AG09309 (cell line): ENCODE measurements at regions not wholly inside any gene's neighbourhood (a gene's known extent, or its start where the extent isn't known, plus 50 kb on each side); places are given as distances from the start of the nearest gene placed in this dataset.

Source experiments
- DNase-seq: peaks from one replicate; pipeline ENCODE4 v3.0.0-alpha.2; 2010; ENCODE audit warnings: low read depth
- H3K4me3 ChIP-seq: 2 replicates; pipeline ENCODE4 v1.5.1; 2011; ENCODE audit warnings: mild to moderate bottlenecking, low read depth, low read length, moderate library complexity; ENCODE audit not compliant: control insufficient read depth
- CTCF ChIP-seq: IDR thresholded peaks from 2 replicates; pipeline ENCODE4 v1.5.1; 2011; ENCODE audit warnings: mild to moderate bottlenecking, low read depth, low read length, inconsistent platforms; ENCODE audit not compliant: insufficient read depth, control insufficient read depth; ENCODE audit errors: missing control alignments

- no peak for DNase-seq
- no peak for TF ChIP-seq CTCF
Observed at GRCh38 chr3:182384221-182384620, 409.1 kb upstream of the ATP11B start.

GRCh38 chr3:182385356-182385755, 407.9 kb upstream of the ATP11B start:
- DNase-seq, result no peak
- H3K4me3 ChIP-seq, result no peak overlapping the region
- TF ChIP-seq CTCF, result no peak

More at GRCh38 chr3:182384221-182384620, 409.1 kb upstream of the ATP11B start:
- no peak overlapping the region for H3K4me3 ChIP-seq

DNA sequence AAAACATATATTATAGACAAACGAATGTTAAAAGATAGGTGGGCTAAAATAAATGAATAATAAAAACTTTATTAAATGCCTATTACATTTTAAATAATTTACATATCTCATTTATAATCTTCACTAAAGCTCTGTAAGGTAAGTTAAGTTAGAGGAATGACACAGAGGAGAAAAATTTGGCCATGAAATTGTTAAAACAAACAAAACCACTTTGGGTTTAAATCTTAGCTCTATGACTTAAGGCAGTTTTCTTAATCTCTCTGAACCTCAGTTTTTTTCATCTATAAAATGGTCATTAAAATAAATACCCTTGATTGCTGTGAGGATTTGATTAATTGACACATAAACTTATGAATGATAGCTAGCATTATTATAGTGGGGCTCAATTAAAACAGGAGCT, 404.8 kb upstream of the ATP11B start:
- H3K4me3 ChIP-seq, result no peak overlapping the region
- no peak for TF ChIP-seq CTCF
- no peak for DNase-seq

DNA sequence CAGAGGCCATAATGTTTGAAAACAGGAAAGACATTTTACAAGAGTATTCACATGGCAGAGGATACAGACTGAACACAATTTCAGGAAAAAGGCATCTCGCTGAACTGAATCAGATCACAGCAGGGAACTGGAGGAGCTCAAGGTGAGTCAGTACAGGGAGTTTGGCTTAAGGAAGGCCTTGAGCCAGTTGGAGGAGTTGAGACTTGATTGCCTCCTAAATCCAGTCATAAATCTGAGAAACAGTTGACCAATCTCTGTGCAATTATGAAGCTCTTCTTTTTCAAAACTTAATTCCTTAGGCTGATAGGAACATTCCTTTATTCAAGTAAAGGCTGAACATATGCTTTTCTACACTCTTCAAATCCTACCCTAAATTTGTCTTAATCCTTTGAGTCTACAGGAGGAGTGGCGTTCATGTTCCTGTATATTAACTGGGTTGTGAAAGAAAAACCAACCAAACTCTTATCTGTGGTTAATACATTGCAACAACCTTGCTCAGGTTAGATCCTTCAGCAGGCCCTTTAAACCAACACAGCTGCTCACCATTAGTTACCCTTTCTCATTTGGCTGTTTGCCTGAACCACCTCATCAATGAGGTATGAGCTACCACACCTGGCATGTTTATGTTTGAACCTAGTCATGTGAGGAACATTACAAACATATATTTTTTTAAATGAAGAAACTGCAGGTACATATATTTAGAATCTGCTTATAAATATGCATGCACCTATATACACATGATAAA, 404.1 kb upstream of the ATP11B start:
- no peak overlapping the region for H3K4me3 ChIP-seq
- no peak for DNase-seq
- no peak for TF ChIP-seq CTCF

- no peak for DNase-seq
- no peak for TF ChIP-seq CTCF
- no peak overlapping the region for H3K4me3 ChIP-seq
Observed at GRCh38 chr3:182390421-182390820, 402.9 kb upstream of the ATP11B start.

- no peak for DNase-seq
- no peak for TF ChIP-seq CTCF
- H3K4me3 ChIP-seq, result no peak overlapping the region
Observed at GRCh38 chr3:182392182-182392937, 400.9 kb upstream of the ATP11B start.

DNA sequence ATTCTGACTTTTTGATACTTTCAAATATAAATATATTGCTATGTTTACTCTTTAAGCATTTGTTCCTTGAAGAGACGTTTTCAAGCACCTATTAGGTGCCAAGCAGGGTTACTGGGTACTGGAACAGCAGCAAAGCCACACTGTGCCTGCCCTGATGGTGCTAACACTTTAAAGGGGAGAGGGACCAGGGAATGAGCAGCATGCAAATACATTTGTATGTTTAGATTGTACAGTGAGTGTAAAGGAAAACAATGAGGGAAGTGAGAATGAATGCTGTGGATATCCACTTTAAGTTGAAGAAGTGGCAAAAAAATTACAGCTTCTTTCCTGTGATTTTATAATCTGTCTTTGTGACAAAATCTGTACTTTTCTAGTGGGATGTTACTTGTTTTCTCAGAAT, 400.2 kb upstream of the ATP11B start:
- no peak for TF ChIP-seq CTCF
- no peak overlapping the region for H3K4me3 ChIP-seq
- no peak for DNase-seq
